NCI-H82 treated with DMSO at 0.1 percent for 48 hours (cell line): ENCODE measurements at regions not wholly inside any gene's neighbourhood (a gene's known extent, or its start where the extent isn't known, plus 50 kb on each side); places are given as distances from the start of the nearest gene placed in this dataset.

Experiments
- DNase-seq: peaks from one replicate; lab custom pipeline; 2025; ENCODE audit not compliant: unreplicated experiment; lab: John Stamatoyannopoulos, UW

DNA sequence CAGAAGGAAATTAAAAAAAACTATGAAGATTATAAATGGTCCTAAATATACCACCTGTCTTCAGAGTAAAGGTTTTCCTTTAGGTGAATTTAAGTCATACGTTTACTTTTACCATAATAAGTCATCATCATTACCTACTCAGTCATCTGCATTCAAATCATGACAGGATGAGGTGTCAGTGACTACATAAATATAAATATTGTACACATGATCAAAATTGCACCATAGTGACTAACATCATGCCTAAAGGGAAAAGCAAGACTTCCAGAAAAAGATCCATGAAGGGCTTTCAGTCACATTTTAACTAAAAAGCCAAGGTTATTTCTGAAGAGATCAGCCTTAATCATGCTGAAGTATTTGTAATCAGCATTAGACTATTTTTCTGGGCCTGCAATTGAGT lies 759.9 kb upstream of the FLRT2 start:
- no peak for DNase-seq

DNA sequence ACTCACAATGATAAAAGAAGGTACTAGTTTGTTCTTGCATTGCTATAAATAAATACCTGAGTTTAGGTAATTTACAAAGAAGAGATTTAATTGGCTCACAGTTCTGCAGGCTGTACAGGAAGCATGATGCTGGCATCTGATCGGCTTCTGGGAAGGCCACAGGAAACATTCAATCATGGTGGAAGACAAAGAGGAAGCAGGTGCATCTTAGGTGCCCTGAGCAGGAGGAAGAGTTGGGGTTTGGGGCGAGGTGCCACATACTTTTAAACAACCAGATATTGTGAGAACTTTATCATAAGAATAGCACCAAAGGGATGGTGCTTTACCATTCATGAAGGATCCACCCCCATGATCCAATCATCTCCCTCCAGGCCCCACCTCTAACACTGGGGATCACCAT lies 752.6 kb upstream of the FLRT2 start:
- DNase-seq: no peak

DNA sequence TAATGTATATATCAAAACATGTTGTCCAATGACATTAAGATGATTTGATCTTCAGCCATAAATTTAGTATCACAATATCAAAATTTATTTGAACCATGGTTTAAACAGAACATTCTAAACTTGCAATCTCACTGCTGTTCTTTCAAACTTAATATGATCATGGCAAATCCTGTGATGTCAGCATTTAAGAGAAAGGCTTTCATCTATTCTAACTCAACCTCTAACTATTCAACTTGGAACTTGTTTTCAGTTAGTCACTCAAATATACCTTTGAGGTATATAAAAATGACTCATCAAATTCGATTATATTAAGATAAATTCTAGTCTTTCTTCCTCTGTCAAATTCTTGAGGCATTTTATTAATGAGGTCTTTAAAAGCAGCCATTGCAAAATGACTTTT lies 747.0 kb upstream of the FLRT2 start:
- DNase-seq: no peak

DNA sequence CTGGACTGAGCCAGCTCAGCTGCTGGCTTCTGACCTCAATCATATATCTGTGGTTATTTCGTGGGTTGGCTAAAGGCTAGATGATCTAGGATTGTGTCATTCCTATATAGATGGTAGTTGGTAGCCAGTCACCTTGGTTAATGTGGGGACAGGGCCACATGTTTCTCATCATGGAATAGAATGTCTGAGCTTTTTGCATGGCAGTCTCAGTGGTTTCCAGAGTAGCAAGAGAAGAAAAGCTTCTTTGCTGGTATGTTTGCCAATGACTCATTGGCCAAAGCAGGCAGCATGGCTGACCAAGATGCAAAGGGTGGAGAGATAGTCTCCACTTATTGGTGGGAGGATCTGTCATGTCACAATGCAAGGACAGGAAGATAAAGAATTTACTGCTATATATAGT lies 746.4 kb upstream of the FLRT2 start:
- DNase-seq: no peak

DNA sequence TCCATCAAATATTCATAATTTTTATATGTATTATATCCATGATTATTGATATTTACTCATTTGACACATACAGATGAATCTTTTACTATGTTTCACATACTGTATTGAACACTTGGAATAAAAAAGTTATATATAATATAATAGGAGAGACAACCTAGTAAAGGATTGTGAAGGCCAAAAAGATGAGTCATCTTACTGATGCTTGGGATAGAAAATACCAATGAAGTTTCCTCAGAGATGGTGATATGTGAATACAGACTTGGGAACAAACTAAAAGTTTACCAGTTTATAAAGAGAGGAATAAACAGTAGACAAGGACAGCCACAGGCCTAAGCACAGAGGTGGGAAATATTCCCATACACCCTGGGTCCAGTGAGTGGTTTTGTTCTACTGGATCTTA lies 743.9 kb upstream of the FLRT2 start:
- DNase-seq: no peak

DNA sequence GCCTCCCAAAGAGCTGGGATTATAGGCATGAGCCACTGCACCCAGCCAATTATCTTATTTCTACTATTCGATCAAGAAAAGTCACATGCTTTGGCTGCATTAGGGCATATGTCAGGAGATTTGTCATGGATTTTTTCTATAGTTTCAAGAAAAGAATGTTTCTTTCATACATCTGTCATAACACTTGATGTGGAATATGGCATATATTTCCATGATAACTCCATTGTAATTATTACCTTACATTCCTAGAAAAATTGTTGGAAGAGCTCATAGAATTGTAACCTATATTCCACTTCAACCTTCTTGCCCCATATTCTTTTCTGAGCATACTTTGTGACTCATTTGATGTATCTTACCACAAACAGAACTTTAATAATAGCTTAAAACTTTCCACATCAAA lies 740.9 kb upstream of the FLRT2 start:
- DNase-seq: no peak

DNA sequence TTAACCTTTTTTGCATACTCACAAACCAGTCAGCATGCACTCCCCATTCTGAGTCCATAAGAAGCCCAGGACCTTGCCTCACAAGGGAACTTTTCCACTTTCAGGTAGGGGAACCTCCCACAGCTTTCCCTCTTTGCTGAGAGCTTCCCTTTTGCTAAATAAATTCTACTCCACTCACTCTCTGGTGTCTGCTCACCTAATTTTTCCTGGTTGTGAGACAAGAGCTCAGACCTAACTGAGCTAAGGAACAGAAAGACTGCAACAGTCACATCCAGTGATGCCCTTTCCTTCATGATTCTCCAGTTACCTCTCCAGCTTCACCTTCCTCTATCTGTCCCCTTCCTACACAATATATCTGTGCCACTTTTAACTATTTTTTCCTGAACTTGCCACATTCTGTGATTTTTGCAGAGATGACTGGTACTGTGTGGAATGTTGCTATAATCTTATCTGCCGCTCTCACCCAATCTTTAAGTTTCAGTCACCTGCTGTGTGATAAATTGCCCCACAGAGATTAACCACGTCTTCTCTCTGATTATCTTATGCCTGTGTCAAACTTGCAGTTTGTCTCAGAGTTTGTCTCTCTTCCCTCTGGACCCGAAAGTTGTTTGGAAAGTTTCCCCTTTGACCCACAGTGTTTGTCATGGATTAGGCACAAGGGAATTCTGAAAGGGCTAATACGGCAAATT lies 737.1 kb upstream of the FLRT2 start:
- DNase-seq: no peak

DNA sequence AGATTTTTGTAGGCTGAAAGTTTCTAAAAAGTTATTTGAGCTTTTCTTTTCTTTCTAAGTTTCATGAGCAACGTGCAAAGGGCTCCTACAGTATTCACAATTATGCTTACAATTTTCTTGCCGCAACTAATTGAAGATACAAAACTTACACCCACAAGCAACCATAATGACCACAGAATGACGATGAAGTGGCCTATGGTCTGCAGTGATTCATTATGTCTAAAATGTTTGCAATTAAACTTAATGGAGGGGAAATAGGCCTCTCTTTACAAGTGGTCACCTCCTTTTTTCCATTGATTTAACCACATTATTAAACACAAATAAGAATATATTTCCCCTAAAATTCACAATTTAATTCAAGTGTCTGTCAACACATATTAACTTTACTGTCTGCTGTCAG lies 732.6 kb upstream of the FLRT2 start:
- no peak for DNase-seq

DNA sequence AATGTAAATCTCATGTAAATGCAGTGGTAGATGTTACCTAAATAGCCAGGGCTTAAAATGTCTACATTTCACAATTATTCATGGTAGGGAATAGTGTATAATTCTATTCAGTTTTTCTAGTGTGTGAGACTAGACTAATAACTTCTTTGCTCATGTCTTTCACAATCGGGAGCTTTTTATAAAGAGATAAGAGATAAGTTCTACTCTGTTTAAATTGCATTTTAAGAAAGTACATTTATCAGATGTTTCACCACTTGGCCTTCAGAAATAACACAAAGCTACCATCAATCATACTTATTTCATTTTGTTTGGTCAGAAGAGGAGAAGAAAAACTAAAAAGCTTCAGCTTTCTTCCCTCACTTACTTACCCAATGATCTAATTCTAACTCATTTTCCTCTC lies 725.5 kb upstream of the FLRT2 start:
- no peak for DNase-seq

DNA sequence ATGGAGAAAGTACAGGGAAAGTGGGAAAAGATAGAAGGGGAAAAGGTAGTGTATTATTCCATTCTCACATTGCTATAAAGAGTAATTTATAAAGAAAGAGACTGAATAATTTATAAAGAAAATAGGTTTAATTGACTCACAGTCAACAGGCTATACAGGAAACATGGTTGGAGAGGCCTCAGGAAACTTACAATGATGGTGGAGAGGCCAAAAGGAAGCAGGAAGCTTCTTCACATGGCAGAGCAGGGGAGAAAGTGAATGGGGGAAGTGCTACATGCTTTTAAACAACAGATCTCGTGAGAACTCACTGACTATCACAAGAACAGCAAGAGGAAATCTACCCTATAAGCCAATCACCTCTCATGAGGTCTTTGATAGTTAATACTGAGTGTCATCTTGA lies 725.0 kb upstream of the FLRT2 start:
- no peak for DNase-seq

DNA sequence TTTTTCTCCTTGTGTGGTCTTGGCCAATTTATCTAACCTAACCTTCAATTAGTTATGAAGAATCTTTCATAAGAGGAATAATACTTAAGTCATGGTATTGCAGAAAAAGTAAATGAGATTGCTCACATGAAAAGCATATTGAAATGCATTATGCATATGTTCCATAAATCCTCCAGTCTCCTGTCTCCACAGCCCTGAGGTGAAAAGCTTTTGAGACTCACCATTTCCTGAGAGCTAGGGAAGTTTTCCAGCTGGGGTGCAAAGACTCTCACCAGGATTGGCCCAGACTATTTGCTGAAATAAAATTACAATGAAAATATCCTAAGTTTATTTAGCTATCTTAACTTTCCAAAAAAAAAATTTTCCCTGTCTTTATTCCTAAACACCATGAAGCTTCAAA lies 723.8 kb upstream of the FLRT2 start:
- DNase-seq: no peak

DNA sequence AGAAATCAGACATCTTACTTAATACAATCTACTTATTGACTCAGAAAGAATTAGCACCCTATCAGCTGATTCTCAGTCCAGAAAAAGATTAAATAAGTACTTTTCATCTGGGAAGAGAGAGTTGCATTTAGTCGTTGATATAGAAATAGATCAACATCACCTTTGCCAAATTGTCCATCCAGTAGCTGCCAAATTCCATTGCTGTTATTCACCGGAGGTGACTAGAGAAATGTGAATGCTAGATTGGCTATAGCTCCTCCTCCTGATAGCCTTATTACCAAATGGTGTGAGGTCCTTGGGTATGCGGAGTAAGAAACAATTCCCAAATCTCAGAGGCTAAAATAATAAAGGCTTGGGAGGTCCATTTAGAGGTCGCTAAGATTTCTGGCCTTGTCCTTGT lies 723.3 kb upstream of the FLRT2 start:
- no peak for DNase-seq

DNA sequence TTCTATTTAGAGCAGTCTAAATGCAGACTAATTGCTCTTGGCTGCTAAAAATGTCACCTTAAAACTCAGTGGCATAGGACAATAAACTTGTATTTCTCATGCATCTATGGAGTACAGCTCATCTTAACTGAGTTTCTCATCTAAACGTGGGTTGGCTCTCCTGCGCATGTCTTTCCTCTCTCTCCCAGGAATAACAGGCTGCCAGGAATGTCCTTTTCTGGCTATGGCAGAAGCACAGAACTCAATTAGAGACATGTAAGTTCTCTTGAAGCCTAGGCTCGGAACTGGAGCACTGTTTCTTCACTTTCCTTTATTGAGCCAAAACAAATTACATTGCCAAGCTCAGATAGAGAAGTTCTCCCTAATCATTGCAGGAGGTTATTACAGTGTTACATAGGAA lies 722.3 kb upstream of the FLRT2 start:
- DNase-seq: no peak

DNA sequence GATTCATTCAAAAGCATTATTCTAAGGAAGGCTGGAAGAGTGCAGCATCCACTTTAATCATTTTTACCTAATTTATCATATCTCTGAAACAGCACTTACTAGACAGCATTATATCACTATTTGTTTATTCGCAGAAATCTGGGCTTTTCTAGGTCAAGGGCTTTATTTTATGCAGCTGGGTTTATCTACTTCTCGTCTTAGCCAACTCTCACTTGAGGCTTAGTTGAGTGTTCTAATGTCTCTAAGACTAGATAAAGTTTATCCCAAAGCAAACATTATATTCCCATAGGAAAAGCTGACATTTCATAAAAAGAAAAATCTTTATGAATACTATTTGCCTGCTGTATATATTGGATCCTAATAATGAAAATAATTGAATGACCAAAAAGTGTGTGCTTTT lies 720.8 kb upstream of the FLRT2 start:
- no peak for DNase-seq

DNA sequence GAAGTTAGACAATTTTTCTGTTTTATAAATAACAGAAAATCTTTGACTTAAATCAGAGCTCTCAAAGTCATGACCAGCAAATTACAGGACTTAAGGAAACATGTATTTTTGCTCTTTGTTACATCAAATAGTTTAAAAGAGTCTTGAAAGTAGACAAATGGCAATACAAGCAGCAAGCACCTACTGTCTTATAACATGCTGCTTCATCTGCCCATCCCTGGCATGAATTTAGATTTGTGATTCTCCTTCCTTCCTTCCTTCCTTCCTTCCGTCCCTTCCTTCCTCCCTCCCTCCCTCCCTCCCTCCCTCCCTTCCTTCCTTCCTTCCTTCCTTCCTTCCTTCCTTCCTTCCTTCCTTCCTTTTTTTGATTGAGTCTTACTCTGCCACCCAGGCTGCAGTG lies 715.6 kb upstream of the FLRT2 start:
- DNase-seq: no peak

DNA sequence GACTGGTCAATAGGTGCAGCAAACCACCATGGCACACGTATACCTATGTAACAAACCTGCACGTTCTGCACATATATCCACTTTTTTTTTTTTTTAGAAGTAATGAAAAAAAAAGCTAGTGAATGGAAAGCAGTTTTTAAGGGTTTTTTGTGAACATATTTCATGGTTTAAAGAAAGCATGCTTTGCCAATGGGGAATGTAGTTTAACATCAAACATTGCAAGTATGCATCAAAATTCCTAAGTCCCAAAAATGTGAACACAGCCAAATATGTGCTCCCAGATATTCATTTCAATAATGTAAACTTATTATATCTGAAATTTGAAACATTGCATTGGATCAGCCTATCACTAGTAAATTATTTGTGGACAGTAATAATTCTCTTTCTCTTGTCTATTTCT lies 710.4 kb upstream of the FLRT2 start:
- no peak for DNase-seq

DNA sequence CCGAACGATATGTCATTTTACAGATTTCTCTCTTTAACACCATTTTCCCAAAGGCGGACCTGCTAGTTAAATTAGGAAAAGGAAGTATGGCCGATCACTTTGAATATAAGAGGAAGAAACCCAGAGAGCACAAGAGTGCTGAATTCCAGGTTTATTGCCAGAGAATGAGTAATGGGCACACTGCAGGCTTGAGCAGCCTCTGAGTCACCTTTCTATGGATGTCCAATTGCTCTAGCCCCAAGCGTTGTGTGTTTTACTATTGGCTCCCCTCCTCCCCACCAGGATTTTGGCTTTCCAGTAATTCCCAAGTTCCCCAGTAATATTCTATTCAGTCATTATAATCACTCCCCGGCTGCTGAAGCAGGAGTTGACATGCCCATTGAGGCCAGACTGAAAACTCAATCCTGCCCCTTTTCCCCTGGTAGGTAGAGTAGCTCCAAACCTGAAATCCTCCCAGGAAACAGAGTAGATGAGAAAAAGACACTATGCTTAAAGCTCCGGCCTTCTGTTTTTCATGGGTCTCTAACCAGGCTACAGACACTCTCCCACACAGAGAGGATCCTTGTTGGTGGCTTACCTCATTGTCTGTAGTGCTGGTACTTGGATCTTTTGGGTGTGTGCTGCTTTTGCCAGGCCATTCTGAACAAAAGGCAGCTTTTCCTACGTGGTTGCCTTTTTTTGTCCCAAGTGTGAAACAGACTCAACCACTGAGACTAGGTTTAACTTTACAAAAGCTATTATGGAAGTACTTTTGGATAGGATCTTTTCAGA lies 704.3 kb upstream of the FLRT2 start:
- DNase-seq: no peak

DNA sequence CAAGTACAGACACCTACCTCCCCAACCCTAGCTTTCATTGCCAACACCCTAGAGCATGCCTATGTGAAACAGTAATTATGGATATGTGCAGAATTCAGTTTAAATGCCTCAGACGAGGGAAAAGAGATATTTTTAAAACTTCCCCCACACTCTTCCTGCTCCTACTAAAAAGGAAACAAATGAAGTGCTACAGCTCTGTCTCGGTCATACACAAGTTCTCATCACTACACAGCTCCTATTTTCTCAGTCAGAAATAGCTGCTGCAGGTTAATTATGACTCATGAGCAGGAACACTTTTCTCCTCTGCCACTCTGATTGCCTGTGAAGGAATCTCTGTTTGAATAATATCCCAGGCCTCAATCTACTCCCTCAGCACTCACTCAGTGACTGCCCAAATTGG lies 703.6 kb upstream of the FLRT2 start:
- DNase-seq: no peak

DNA sequence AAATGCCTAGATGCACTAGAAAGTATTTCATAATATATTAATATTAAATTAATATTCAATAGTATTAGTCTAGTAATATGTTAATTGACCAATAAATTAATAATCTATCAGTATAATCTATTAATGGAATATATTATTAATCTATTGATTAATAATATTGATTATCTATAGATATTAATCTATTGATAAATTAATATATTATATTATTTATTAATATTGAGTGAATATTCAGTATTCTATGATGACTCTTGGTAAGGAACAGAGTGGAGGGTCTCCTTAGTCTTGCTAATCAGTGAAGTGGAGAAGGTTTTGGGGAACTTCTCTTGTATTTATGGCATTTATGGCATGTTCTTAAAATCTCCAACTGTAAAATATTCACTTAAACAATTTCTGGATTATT lies 679.3 kb upstream of the FLRT2 start:
- no peak for DNase-seq

DNA sequence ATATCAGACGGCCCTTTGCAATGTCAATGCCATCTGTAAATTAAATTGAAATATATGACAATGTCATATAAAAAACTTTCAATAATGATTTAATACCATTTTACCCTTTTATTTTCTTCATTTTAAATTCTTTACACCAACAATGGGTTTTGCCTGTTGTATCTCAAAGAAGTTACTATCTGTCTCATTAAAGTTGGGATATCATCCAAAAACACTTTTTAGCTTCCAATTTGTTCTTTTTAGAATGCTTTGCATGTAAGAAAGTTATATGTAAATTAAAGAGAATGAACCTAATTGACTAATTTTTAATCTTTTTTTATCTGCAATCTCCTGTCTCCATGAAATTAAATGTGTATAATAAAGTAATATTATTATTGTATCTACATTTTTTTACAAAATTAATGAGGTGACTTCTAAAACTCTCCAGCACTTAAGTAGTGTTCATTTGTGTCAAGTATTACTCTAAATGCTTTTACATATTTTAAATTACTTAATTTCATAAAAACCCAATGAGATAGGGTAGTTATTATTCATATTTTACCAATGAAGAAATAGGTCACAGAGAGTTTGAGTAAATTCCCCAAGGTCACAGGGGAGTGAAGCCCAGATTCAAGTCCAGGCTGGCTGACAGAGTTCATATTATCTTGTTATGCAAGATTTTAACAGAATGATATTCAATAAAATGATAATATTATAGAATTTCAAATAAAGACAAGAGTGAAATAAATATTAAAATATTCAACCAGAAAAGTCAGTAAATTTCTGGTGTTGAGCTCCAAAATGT lies 673.0 kb upstream of the FLRT2 start:
- DNase-seq: no peak

DNA sequence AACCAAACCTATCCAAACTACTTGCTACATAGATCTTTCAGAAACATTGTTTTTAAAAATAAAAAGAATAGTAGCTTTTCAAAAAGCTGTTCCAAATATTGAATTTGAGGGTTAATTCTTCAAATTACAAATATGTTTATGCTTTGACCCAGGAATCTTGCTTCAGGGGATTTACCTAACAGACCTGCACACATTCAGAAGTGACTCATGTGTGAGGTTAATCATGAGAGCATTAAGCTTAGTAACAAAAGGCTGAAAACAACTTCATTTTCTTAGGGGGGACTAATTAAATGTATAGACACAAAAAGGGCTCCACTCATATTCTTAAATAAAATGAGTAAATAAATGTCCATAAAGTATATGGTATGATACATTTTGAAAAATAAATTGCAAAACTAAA lies 672.4 kb upstream of the FLRT2 start:
- DNase-seq: no peak

DNA sequence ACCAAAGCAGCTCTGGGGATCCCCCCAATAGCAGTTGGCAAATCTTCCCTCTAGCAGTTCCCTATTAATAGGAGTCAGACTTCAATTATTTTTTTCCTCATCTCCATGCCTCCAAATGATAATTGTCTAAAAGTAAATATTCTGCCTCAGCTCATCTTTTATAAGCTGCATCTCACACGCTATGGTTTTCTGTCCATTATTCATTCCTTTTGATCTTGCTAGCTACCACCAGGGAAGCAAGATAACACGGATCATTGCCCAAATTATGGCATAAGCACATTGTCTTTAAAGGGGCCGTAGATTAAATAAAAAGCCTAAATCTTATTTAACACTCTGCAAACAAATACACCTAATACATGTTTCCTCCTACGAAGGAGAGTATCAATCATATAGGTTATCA lies 670.8 kb upstream of the FLRT2 start:
- DNase-seq: no peak
